GM12874 (cell line): ENCODE measurements at regions not wholly inside any gene's neighbourhood (a gene's known extent, or its start where the extent isn't known, plus 50 kb on each side); places are given as distances from the start of the nearest gene placed in this dataset.

Experiments
- TF ChIP-seq, protein P1 (sequence below): IDR thresholded peaks from 2 replicates; pipeline ENCODE4 v1.5.1; 2011; ENCODE audit warnings: low read depth, mild to moderate bottlenecking, control low read depth, low read length, moderate library complexity; ENCODE audit not compliant: insufficient read depth

DNA sequence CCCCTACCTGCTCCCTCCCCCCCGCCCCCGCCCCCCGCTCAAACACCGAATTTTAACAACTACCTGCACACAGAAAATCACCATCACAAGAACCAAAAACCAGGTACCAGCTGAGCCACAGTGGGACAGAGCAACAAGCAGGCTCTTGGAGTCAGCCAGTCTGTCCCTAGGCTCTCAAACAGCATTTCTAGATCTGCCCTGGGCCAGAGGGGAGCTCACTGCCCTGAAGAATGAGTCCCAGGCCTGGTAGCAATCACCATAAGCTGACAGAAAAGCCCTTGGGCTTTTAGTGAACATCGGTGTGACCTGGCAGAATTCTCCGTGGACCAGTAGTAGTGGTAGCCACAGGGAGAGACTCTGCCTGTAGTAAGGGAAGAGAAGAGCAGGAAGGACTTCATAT lies 58.3 kb downstream of the C11orf87 start:
- TF ChIP-seq, protein P1, sequence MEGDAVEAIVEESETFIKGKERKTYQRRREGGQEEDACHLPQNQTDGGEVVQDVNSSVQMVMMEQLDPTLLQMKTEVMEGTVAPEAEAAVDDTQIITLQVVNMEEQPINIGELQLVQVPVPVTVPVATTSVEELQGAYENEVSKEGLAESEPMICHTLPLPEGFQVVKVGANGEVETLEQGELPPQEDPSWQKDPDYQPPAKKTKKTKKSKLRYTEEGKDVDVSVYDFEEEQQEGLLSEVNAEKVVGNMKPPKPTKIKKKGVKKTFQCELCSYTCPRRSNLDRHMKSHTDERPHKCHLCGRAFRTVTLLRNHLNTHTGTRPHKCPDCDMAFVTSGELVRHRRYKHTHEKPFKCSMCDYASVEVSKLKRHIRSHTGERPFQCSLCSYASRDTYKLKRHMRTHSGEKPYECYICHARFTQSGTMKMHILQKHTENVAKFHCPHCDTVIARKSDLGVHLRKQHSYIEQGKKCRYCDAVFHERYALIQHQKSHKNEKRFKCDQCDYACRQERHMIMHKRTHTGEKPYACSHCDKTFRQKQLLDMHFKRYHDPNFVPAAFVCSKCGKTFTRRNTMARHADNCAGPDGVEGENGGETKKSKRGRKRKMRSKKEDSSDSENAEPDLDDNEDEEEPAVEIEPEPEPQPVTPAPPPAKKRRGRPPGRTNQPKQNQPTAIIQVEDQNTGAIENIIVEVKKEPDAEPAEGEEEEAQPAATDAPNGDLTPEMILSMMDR: no peak

DNA sequence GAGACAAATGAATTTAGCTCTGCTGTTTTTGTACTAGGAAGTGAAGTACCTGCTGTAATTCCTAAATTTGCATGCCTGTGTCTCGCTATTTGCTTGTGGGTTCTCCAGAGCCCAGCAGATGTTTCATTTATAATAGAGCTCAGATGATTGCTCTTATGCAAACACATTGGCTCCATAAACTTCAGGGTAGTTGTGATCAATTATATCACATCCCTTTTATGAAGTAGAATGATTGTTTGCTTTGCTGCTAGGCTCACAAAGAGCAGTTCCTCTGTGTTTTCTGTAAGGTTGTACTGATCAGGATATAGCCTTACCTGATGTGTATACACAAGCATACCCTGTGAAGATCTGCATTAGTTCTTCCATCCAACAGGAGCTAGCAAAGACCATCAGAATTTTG lies 64.1 kb downstream of the C11orf87 start:
- TF ChIP-seq, protein P1: no peak

DNA sequence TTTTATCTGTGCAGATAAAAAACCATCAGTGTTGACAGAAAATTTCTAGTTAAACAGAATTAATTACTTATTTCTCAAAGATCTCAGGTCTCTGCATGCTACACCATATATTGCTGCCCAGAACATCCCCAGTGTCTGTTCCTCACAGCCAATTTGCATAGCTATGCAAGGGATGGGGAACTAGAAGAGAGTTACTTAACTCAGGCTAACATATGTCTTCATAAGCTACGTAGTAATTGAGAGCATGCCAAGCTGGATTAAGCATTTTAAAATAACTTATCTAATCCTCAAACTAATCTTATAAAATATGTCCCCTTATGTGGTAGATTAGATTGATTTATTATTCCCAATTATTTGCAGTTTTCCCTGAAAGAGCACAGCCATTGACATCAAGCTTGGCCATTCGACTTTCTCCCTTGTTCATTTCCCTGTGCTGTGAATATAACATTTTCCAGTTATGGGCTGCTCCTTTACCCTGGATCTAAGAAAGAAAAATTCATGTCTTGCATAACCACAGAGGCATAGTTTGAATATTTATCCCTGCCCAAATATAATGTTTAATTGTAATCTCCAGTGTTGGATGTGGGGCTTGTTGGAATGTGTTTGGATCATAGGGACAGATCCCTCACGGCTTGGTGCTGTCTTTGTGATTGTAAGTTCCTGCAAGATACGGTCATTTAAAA lies 69.1 kb downstream of the C11orf87 start:
- TF ChIP-seq, protein P1: no peak

DNA sequence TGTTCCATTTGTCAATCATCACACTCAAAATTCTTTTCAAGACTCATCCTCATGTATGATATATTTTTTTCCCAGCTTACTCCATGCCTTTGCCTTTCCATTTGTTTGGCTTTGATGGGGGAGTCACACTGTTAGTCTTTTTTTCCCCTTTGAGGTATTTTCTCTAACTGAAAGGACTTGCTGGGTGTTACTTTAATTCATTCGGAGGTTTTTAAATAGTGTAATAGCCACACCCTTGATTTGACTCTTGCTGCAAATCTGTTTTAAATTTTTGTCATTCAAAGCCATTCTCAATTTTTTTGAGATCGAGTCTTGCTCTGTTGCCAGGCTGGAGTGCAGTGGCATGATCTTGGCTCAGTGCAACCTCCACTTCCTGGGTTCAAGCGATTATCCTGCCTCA lies 84.1 kb downstream of the C11orf87 start:
- TF ChIP-seq, protein P1: no peak

DNA sequence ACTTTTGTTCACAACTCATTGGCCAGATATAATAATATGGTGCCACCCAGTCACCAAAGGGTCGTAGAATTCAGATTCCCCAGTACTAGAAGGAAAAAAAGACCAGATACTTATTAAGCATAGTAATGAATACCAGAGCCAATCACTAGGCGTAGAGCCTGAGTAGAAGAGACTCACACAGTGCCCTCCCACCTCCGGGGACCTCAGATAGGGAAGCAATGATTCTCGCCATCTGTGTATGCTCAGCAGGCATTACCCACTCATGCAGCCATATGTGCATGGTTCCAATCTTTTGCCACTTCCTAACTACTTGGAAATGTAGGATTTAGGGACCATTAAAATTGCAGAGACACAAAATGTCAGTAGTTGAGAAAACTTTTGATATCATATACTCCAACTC lies 85.3 kb downstream of the C11orf87 start:
- TF ChIP-seq, protein P1: no peak

DNA sequence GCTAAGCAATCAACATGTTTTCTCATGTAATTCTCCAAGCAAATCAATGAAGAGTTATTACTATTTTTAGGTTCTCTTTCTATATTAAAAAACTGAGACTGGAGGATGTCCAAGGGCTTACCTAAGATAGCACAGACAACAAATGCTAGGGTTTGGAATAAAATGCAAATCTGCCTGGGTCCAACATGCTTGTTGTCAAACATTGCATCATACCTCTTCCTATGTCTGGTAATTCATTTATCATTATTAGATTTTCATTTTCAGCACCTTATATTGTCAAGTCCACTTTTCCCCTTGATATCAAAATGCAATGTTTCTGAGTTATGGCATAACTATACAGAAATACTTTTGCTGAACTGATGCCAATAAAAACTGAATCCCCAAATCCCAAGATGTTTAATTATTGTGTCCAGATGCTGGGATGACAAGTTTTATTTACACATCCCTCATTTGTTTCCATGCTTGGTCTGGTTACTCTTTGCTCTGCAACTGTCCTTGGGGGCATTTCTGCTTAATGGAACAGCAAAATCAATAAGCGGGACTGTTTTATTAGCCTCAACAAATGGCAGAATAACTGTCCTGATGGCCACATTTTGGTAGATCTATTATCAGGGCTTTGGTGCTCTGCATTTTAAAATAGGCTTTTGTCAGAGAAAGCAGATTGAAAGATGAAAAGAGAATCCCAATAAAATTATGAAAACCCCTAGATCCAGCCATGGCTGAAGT lies 86.0 kb downstream of the C11orf87 start:
- TF ChIP-seq, protein P1: no peak

DNA sequence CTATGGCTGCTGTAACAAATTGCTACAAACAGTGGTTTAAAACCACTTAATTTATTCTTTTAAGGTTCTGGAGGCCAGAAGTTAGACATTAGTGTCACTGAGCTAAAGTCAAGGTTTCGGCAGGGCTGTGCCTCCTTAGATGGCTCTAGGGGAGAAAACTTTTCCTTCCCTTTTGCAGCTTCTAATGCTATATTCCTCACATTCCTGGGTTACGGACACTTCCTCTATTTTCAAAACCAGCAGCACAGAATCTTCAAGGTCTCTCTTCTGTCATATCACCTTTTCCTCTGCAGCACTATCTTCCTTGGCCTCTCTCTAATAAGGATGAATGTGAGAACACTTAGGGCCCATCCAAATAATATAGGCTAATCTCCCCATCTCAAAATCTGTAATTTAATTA lies 87.0 kb downstream of the C11orf87 start:
- TF ChIP-seq, protein P1: no peak
